ENCODE measurements at regions not wholly inside any gene's neighbourhood (a gene's known extent, or its start where the extent isn't known, plus 50 kb on each side); places are given as distances from the start of the nearest gene placed in this dataset.

- Mint-ChIP-seq H3K9me3 (peaks cover 0 to 4% (median 0%) of the 10 kb centered on the region in 7 donors), H3K4me1 (no peaks in the 10 kb centered on the region), H3K27ac (no peak overlapping the region), H3K4me3 (no peak overlapping the region), H3K36me3 (no peaks in the 10 kb centered on the region), H3K27me3 (no peaks in the 10 kb centered on the region)
- Histone ChIP-seq H3K27ac (ENCODE audit: insufficient read depth, low read length, poor library complexity, severe bottlenecking) (no peak overlapping the region), H3K36me3 (ENCODE audit: control insufficient read depth, insufficient read depth, low read length) (no peaks in the 10 kb centered on the region), H3K4me3 (ENCODE audit: low read depth, low read length) (no peak overlapping the region), H3K9me3 (ENCODE audit: control insufficient read depth in 2 of 2, low read length in 2 of 2) (peaks cover 0 to 3% of the 10 kb centered on the region in 2 experiments), H3K4me1 (ENCODE audit: control insufficient read depth, insufficient read depth, low read length, poor library complexity, severe bottlenecking) (no peaks in the 10 kb centered on the region), H3K27me3 (ENCODE audit: control insufficient read depth, insufficient read depth, low read length) (no peaks in the 10 kb centered on the region)
- ATAC-seq (ENCODE audit: low read depth in 2 of 2): no peak
- no peak for DNase-seq
These were observed 150.5 kb downstream of the EN1 start for GRCh38 chr2:118696786-118697465.

- no peaks in the 10 kb centered on the region for H3K27me3 ChIP-seq (ENCODE audit: control insufficient read depth, insufficient read depth, low read length)
- H3K4me1 ChIP-seq (ENCODE audit: control insufficient read depth, insufficient read depth, low read length, poor library complexity, severe bottlenecking): no peaks in the 10 kb centered on the region
- Mint-ChIP-seq H3K36me3 (no peaks in the 10 kb centered on the region), H3K4me1 (no peaks in the 10 kb centered on the region), H3K27me3 (no peaks in the 10 kb centered on the region), H3K9me3 (peaks cover 0 to 8% (median 2%) of the 10 kb centered on the region in 7 donors), H3K4me3 (no peak overlapping the region), H3K27ac (no peak overlapping the region)
- DNase-seq (no peak), ATAC-seq (ENCODE audit: low read depth in 2 of 2) (no peak)
- no peak overlapping the region for H3K27ac ChIP-seq (ENCODE audit: insufficient read depth, low read length, poor library complexity, severe bottlenecking)
- no peaks in the 10 kb centered on the region for H3K36me3 ChIP-seq (ENCODE audit: control insufficient read depth, insufficient read depth, low read length)
- no peak overlapping the region for H3K4me3 ChIP-seq (ENCODE audit: low read depth, low read length)
- no peaks in the 10 kb centered on the region for H3K9me3 ChIP-seq (ENCODE audit: control insufficient read depth in 2 of 2, low read length in 2 of 2)
These were observed 154.1 kb downstream of the EN1 start for GRCh38 chr2:118693287-118693822.

- Histone ChIP-seq H3K36me3 (ENCODE audit: control insufficient read depth, insufficient read depth, low read length) (no peaks in the 10 kb centered on the region), H3K27ac (ENCODE audit: insufficient read depth, low read length, poor library complexity, severe bottlenecking) (no peak overlapping the region), H3K4me1 (ENCODE audit: control insufficient read depth, insufficient read depth, low read length, poor library complexity, severe bottlenecking) (no peaks in the 10 kb centered on the region), H3K9me3 (ENCODE audit: control insufficient read depth in 2 of 2, low read length in 2 of 2) (no peaks in the 10 kb centered on the region), H3K4me3 (ENCODE audit: low read depth, low read length) (no peak overlapping the region), H3K27me3 (ENCODE audit: control insufficient read depth, insufficient read depth, low read length) (no peaks in the 10 kb centered on the region)
- no peak overlapping the region for H3K27ac Mint-ChIP-seq
- no peaks in the 10 kb centered on the region for H3K36me3 Mint-ChIP-seq
- no peaks in the 10 kb centered on the region for H3K4me1 Mint-ChIP-seq
- DNase-seq (no peak), ATAC-seq (ENCODE audit: low read depth in 2 of 2) (no peak)
- peaks cover 0 to 5% (median 2%) of the 10 kb centered on the region in 7 donors for H3K9me3 Mint-ChIP-seq
- no peaks in the 10 kb centered on the region for H3K27me3 Mint-ChIP-seq
- no peak overlapping the region for H3K4me3 Mint-ChIP-seq
These were observed 157.6 kb downstream of the EN1 start for GRCh38 chr2:118689874-118690273.

GRCh38 chr2:118689456-118689855 is 158.0 kb downstream of the EN1 start:
- H3K4me3 Mint-ChIP-seq: no peak overlapping the region

GRCh38 chr2:118689033-118689432 is 158.4 kb downstream of the EN1 start:
- ATAC-seq (ENCODE audit: low read depth in 2 of 2): no peak
- no peaks in the 10 kb centered on the region for H3K36me3 Mint-ChIP-seq
- no peak for DNase-seq
- Histone ChIP-seq H3K36me3 (ENCODE audit: control insufficient read depth, insufficient read depth, low read length) (no peaks in the 10 kb centered on the region), H3K27ac (ENCODE audit: insufficient read depth, low read length, poor library complexity, severe bottlenecking) (no peak overlapping the region), H3K4me1 (ENCODE audit: control insufficient read depth, insufficient read depth, low read length, poor library complexity, severe bottlenecking) (no peaks in the 10 kb centered on the region), H3K4me3 (ENCODE audit: low read depth, low read length) (no peak overlapping the region), H3K9me3 (ENCODE audit: control insufficient read depth in 2 of 2, low read length in 2 of 2) (no peaks in the 10 kb centered on the region), H3K27me3 (ENCODE audit: control insufficient read depth, insufficient read depth, low read length) (no peaks in the 10 kb centered on the region)
- peaks cover 0 to 5% (median 2%) of the 10 kb centered on the region in 7 donors for H3K9me3 Mint-ChIP-seq
- H3K27me3 Mint-ChIP-seq: no peaks in the 10 kb centered on the region
- H3K27ac Mint-ChIP-seq: no peak overlapping the region
- H3K4me3 Mint-ChIP-seq: no peak overlapping the region
- H3K4me1 Mint-ChIP-seq: no peaks in the 10 kb centered on the region

More at GRCh38 chr2:118689456-118689855, 158.0 kb downstream of the EN1 start:
- Mint-ChIP-seq H3K9me3 (peaks cover 0 to 5% (median 2%) of the 10 kb centered on the region in 7 donors), H3K36me3 (no peaks in the 10 kb centered on the region), H3K4me1 (no peaks in the 10 kb centered on the region), H3K27me3 (no peaks in the 10 kb centered on the region), H3K27ac (no peak overlapping the region)
- Histone ChIP-seq H3K36me3 (ENCODE audit: control insufficient read depth, insufficient read depth, low read length) (no peaks in the 10 kb centered on the region), H3K9me3 (ENCODE audit: control insufficient read depth in 2 of 2, low read length in 2 of 2) (no peaks in the 10 kb centered on the region), H3K27me3 (ENCODE audit: control insufficient read depth, insufficient read depth, low read length) (no peaks in the 10 kb centered on the region), H3K4me3 (ENCODE audit: low read depth, low read length) (no peak overlapping the region), H3K27ac (ENCODE audit: insufficient read depth, low read length, poor library complexity, severe bottlenecking) (no peak overlapping the region), H3K4me1 (ENCODE audit: control insufficient read depth, insufficient read depth, low read length, poor library complexity, severe bottlenecking) (no peaks in the 10 kb centered on the region)
- DNase-seq (no peak), ATAC-seq (ENCODE audit: low read depth in 2 of 2) (no peak)

- Histone ChIP-seq H3K27ac (ENCODE audit: insufficient read depth, low read length, poor library complexity, severe bottlenecking) (no peak overlapping the region), H3K9me3 (ENCODE audit: control insufficient read depth in 2 of 2, low read length in 2 of 2) (no peaks in the 10 kb centered on the region), H3K4me1 (ENCODE audit: control insufficient read depth, insufficient read depth, low read length, poor library complexity, severe bottlenecking) (no peaks in the 10 kb centered on the region), H3K27me3 (ENCODE audit: control insufficient read depth, insufficient read depth, low read length) (no peaks in the 10 kb centered on the region), H3K4me3 (ENCODE audit: low read depth, low read length) (no peak overlapping the region), H3K36me3 (ENCODE audit: control insufficient read depth, insufficient read depth, low read length) (no peaks in the 10 kb centered on the region)
- Mint-ChIP-seq H3K9me3 (peaks cover 0 to 7% (median 2%) of the 10 kb centered on the region in 7 donors), H3K4me1 (no peaks in the 10 kb centered on the region), H3K27me3 (peaks cover 3% of the 10 kb centered on the region), H3K27ac (no peak overlapping the region), H3K36me3 (no peaks in the 10 kb centered on the region), H3K4me3 (no peak overlapping the region)
- ATAC-seq (ENCODE audit: low read depth in 2 of 2): no peak
- no peak for DNase-seq
These were observed 159.8 kb downstream of the EN1 start for GRCh38 chr2:118687698-118688097.

- DNase-seq: no peak
- Mint-ChIP-seq H3K27me3 (peaks cover 5% of the 10 kb centered on the region), H3K36me3 (no peaks in the 10 kb centered on the region), H3K27ac (no peak overlapping the region), H3K4me1 (no peaks in the 10 kb centered on the region), H3K4me3 (no peak overlapping the region), H3K9me3 (peaks cover 0 to 7% (median 2%) of the 10 kb centered on the region in 7 donors)
- no peaks in the 10 kb centered on the region for H3K9me3 ChIP-seq (ENCODE audit: control insufficient read depth in 2 of 2, low read length in 2 of 2)
- no peaks in the 10 kb centered on the region for H3K27me3 ChIP-seq (ENCODE audit: control insufficient read depth, insufficient read depth, low read length)
- no peak for ATAC-seq (ENCODE audit: low read depth in 2 of 2)
- H3K4me3 ChIP-seq (ENCODE audit: low read depth, low read length): no peak overlapping the region
- H3K4me1 ChIP-seq (ENCODE audit: control insufficient read depth, insufficient read depth, low read length, poor library complexity, severe bottlenecking): no peaks in the 10 kb centered on the region
- no peaks in the 10 kb centered on the region for H3K36me3 ChIP-seq (ENCODE audit: control insufficient read depth, insufficient read depth, low read length)
- no peak overlapping the region for H3K27ac ChIP-seq (ENCODE audit: insufficient read depth, low read length, poor library complexity, severe bottlenecking)
These were observed 160.3 kb downstream of the EN1 start for GRCh38 chr2:118687192-118687591.

GRCh38 chr2:118686346-118686745 is 161.1 kb downstream of the EN1 start:
- H3K27ac ChIP-seq (ENCODE audit: insufficient read depth, low read length, poor library complexity, severe bottlenecking): no peak overlapping the region
- no peaks in the 10 kb centered on the region for H3K36me3 Mint-ChIP-seq

More at GRCh38 chr2:118686346-118686745, 161.1 kb downstream of the EN1 start:
- no peaks in the 10 kb centered on the region for H3K4me1 ChIP-seq (ENCODE audit: control insufficient read depth, insufficient read depth, low read length, poor library complexity, severe bottlenecking)
- H3K9me3 ChIP-seq (ENCODE audit: control insufficient read depth in 2 of 2, low read length in 2 of 2): no peaks in the 10 kb centered on the region
- Mint-ChIP-seq H3K27me3 (peaks cover 5% of the 10 kb centered on the region), H3K9me3 (peaks cover 0 to 7% (median 2%) of the 10 kb centered on the region in 7 donors), H3K27ac (no peak overlapping the region), H3K4me1 (no peaks in the 10 kb centered on the region), H3K4me3 (no peak overlapping the region)
- H3K27me3 ChIP-seq (ENCODE audit: control insufficient read depth, insufficient read depth, low read length): no peaks in the 10 kb centered on the region
- DNase-seq (no peak), ATAC-seq (ENCODE audit: low read depth in 2 of 2) (no peak)
- no peaks in the 10 kb centered on the region for H3K36me3 ChIP-seq (ENCODE audit: control insufficient read depth, insufficient read depth, low read length)
- H3K4me3 ChIP-seq (ENCODE audit: low read depth, low read length): no peak overlapping the region
